C4-2B (cell line): ENCODE measurements at regions not wholly inside any gene's neighbourhood (a gene's known extent, or its start where the extent isn't known, plus 50 kb on each side); places are given as distances from the start of the nearest gene placed in this dataset.

Experiments
- CTCF ChIP-seq: fragments of 450-650 bp; conservative IDR thresholded peaks from 2 replicates; pipeline ENCODE4 v1.5.1; 2017; ENCODE audit warnings: mild to moderate bottlenecking
- ZFX ChIP-seq: fragments of 450-650 bp; IDR thresholded peaks from 2 replicates; pipeline ENCODE4 v1.6.1; 2017

GRCh38 chr2:164068063-164068462 is 332.3 kb upstream of the FIGN start:
- TF ChIP-seq CTCF (no peak), ZFX (no peak)
